ENCODE measurements at regions not wholly inside any gene's neighbourhood (a gene's known extent, or its start where the extent isn't known, plus 50 kb on each side); places are given as distances from the start of the nearest gene placed in this dataset.
A peak's percentile ranks its signal among the peaks of the same experiment; 100 is the strongest.

DNA sequence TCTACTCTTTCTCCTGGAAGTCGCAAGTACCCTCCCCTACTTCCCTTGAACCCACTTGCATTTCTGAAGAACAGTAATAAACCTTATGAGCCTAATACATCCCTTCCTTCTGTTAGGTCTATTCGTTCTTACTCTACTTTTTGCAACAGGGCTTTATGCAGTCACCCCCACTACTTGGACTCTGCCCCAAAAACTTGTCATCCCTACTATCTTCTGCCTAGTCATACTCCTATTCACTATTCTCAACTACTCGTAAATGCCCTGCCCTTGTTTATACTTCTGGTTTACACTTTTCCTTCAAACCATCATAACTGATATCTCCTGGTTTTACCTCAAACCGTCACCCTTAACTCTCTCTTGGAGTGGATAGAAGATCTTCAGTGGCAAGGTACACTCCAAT lies 55.2 kb upstream of the SLIT2 start:
- TF ChIP-seq, protein P1, sequence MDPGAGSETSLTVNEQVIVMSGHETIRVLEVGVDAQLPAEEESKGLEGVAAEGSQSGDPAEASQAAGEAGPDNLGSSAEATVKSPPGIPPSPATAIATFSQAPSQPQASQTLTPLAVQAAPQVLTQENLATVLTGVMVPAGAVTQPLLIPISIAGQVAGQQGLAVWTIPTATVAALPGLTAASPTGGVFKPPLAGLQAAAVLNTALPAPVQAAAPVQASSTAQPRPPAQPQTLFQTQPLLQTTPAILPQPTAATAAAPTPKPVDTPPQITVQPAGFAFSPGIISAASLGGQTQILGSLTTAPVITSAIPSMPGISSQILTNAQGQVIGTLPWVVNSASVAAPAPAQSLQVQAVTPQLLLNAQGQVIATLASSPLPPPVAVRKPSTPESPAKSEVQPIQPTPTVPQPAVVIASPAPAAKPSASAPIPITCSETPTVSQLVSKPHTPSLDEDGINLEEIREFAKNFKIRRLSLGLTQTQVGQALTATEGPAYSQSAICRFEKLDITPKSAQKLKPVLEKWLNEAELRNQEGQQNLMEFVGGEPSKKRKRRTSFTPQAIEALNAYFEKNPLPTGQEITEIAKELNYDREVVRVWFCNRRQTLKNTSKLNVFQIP (CRISPR knock-in tag; IDR thresholded peaks at IDR 0.05; ENCODE audit: borderline replicate concordance, low read depth), result no peak
- TF ChIP-seq ZNF8 (CRISPR knock-in tag; IDR thresholded peaks at IDR 0.05), result no peak
- TF ChIP-seq, protein P2, sequence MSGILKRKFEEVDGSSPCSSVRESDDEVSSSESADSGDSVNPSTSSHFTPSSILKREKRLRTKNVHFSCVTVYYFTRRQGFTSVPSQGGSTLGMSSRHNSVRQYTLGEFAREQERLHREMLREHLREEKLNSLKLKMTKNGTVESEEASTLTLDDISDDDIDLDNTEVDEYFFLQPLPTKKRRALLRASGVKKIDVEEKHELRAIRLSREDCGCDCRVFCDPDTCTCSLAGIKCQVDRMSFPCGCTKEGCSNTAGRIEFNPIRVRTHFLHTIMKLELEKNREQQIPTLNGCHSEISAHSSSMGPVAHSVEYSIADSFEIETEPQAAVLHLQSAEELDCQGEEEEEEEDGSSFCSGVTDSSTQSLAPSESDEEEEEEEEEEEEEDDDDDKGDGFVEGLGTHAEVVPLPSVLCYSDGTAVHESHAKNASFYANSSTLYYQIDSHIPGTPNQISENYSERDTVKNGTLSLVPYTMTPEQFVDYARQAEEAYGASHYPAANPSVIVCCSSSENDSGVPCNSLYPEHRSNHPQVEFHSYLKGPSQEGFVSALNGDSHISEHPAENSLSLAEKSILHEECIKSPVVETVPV (CRISPR knock-in tag; IDR thresholded peaks at IDR 0.05), result no peak
- TF ChIP-seq ARNTL (CRISPR knock-in tag; IDR thresholded peaks at IDR 0.05; ENCODE audit: borderline replicate concordance, low read depth), result no peak
- no peak for TF ChIP-seq ZFP30 (CRISPR knock-in tag; IDR thresholded peaks at IDR 0.05)
- TF ChIP-seq BACH2 (CRISPR knock-in tag; IDR thresholded peaks at IDR 0.05; ENCODE audit: borderline replicate concordance), result no peak
- TF ChIP-seq SNAI2 (CRISPR knock-in tag; IDR thresholded peaks at IDR 0.05), result no peak
- TF ChIP-seq, protein P3, sequence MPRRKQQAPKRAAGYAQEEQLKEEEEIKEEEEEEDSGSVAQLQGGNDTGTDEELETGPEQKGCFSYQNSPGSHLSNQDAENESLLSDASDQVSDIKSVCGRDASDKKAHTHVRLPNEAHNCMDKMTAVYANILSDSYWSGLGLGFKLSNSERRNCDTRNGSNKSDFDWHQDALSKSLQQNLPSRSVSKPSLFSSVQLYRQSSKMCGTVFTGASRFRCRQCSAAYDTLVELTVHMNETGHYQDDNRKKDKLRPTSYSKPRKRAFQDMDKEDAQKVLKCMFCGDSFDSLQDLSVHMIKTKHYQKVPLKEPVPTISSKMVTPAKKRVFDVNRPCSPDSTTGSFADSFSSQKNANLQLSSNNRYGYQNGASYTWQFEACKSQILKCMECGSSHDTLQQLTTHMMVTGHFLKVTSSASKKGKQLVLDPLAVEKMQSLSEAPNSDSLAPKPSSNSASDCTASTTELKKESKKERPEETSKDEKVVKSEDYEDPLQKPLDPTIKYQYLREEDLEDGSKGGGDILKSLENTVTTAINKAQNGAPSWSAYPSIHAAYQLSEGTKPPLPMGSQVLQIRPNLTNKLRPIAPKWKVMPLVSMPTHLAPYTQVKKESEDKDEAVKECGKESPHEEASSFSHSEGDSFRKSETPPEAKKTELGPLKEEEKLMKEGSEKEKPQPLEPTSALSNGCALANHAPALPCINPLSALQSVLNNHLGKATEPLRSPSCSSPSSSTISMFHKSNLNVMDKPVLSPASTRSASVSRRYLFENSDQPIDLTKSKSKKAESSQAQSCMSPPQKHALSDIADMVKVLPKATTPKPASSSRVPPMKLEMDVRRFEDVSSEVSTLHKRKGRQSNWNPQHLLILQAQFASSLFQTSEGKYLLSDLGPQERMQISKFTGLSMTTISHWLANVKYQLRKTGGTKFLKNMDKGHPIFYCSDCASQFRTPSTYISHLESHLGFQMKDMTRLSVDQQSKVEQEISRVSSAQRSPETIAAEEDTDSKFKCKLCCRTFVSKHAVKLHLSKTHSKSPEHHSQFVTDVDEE (CRISPR knock-in tag; IDR thresholded peaks at IDR 0.05), result no peak
- no peak for TF ChIP-seq ZNF70 (CRISPR knock-in tag; IDR thresholded peaks at IDR 0.05)
- TF ChIP-seq RARB (CRISPR knock-in tag; IDR thresholded peaks at IDR 0.05), result no peak
- no peak for TF ChIP-seq ZC3H10 (CRISPR knock-in tag; IDR thresholded peaks at IDR 0.05)
- no peak for TF ChIP-seq CSDC2 (CRISPR knock-in tag; IDR thresholded peaks at IDR 0.05)
- no peak for TF ChIP-seq ISL1 (CRISPR knock-in tag; IDR thresholded peaks at IDR 0.05)
- TF ChIP-seq GLIS3 (CRISPR knock-in tag; IDR thresholded peaks at IDR 0.05), result no peak
- no peak for TF ChIP-seq ZNF565 (CRISPR knock-in tag; conservative IDR thresholded peaks at IDR 0.05; ENCODE audit: low read depth)
- TF ChIP-seq ZFP3 (CRISPR knock-in tag; IDR thresholded peaks at IDR 0.05), result no peak
- ATAC-seq, result no peak

DNA sequence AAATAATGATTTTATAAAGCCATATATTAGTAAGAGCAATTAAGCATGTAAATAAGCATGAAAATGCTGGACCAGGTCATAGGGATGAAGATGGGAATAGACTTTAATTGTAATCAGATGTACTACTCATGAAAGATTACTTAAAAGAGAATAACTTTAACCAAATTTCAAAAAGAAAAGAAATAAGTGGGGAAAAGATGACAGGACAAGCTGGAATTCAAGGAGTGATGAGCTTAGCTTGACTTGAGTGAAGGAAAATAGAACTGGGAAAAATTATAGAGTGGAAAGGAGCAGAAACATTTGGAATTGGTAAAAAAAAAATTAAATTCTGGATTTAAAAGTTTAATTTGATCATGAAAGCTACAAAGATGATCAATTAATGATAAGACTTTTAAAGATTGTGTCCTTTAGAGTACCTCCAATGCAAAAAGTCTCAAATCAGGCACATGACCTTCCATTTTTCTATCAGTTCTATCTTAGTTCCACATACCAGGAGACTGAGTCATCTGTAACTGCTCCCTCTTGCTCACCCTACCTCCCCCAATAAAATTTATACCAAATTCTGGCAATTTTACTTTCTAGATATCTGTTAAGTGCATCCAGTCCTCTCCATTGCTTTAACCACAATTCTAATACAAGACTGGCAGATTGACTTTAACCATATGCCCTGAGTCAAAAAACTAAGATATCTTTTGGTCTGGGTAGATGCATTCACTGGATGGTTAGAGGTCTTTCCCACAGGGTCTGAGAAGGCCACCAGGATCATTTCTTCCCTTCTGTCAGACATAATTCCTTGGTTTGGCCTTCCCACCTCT lies 56.4 kb upstream of the SLIT2 start:
- TF ChIP-seq PPARA (CRISPR knock-in tag; IDR thresholded peaks at IDR 0.05; ENCODE audit: borderline replicate concordance), result no peak
- no peak for TF ChIP-seq ARNTL (CRISPR knock-in tag; IDR thresholded peaks at IDR 0.05; ENCODE audit: borderline replicate concordance, low read depth)
- no peak for TF ChIP-seq TOX (CRISPR knock-in tag; IDR thresholded peaks at IDR 0.05; ENCODE audit: borderline replicate concordance)
- no peak for TF ChIP-seq ZFP3 (CRISPR knock-in tag; IDR thresholded peaks at IDR 0.05)
- no peak for TF ChIP-seq ISL1 (CRISPR knock-in tag; IDR thresholded peaks at IDR 0.05)
- no peak for TF ChIP-seq RARB (CRISPR knock-in tag; IDR thresholded peaks at IDR 0.05)
- ATAC-seq, result peak; percentile 86

DNA sequence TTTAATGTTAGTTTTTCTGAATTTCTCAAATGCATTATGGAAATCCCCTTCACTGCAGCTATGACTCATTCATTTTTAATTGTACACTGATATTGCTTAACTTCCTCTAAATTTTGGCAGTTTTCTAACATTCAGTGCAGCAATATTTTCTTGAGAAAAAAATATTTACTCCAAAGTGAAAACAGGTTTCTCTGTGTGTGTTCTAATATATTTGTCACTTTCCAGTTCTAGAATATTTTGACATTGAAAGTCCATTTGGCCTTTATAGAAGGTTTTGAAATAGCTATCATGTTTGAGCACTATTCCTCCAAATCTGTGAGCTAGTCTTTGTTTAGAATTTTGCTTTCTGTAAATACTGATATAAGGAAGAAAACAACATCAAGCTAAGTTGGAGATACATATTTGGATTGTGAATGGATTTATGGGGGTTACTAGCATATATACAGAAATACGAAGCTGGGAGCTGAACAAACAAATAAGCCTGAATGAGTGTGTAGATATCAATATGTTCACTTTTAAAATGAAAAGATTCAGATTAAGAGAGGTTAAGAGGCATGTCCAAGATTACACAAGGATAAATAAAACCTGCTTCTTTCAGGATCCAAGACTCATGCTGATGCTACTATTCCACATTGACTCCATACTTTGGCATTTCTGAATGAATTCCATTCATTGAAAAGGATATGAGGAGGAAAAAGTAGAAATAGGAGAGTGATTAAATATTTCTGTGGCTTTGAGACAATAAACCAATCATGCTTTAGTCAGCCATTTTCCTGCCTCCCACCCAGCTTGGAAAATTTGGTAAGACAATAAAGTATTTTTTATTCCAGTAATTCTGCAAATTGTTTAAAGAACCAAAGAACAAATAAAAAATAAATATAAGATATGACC lies 57.3 kb upstream of the SLIT2 start:
- ATAC-seq, result peak; percentile 68
- TF ChIP-seq ZC3H10 (CRISPR knock-in tag; IDR thresholded peaks at IDR 0.05), result no peak
- TF ChIP-seq RARB (CRISPR knock-in tag; IDR thresholded peaks at IDR 0.05), result no peak
- no peak for TF ChIP-seq GLIS3 (CRISPR knock-in tag; IDR thresholded peaks at IDR 0.05)
- TF ChIP-seq ESRRG (CRISPR knock-in tag; IDR thresholded peaks at IDR 0.05), result no peak
- no peak for TF ChIP-seq ZNF565 (CRISPR knock-in tag; conservative IDR thresholded peaks at IDR 0.05; ENCODE audit: low read depth)
- TF ChIP-seq, protein P1 (CRISPR knock-in tag; IDR thresholded peaks at IDR 0.05; ENCODE audit: borderline replicate concordance, low read depth), result no peak
- no peak for TF ChIP-seq OSR1 (CRISPR knock-in tag; IDR thresholded peaks at IDR 0.05)
- TF ChIP-seq ZFP3 (CRISPR knock-in tag; IDR thresholded peaks at IDR 0.05), result no peak
- TF ChIP-seq TCF4 (CRISPR knock-in tag; IDR thresholded peaks at IDR 0.05; ENCODE audit: borderline replicate concordance), result no peak
- TF ChIP-seq, protein P2 (CRISPR knock-in tag; IDR thresholded peaks at IDR 0.05), result no peak

Data from SK-N-SH treated with all-trans-retinoic acid at 6 μM for 48 hours (cell line).